ENCODE measurements at regions not wholly inside any gene's neighbourhood (a gene's known extent, or its start where the extent isn't known, plus 50 kb on each side); places are given as distances from the start of the nearest gene placed in this dataset.

GRCh38 chr3:94513600-94513999 is 450.7 kb downstream of the NSUN3 start:
- no peaks in the 10 kb centered on the region for H3K4me1 ChIP-seq
- intact Hi-C loops (cut with DNase I) = no loop called here
- no peak for TF ChIP-seq CTCF (IDR thresholded peaks at IDR 0.05)
- TF ChIP-seq POLR2A (IDR thresholded peaks at IDR 0.05) = no peak

GRCh38 chr3:94515983-94516382 is 453.1 kb downstream of the NSUN3 start:
- H3K4me3 ChIP-seq = no peak overlapping the region
- intact Hi-C loops (cut with DNase I) = no loop called here
- H3K27me3 ChIP-seq = no peaks in the 10 kb centered on the region
- TF ChIP-seq CTCF (IDR thresholded peaks at IDR 0.05) (no peak), POLR2A (IDR thresholded peaks at IDR 0.05) (no peak)
- WGBS, 2 donors = 59 to 60% methylated on average over 2 of the region's 2 CpGs
- DNase-seq = no peak
- no peaks in the 10 kb centered on the region for H3K36me3 ChIP-seq
- H3K9me3 ChIP-seq = no peaks in the 10 kb centered on the region
- no peaks in the 10 kb centered on the region for H3K4me1 ChIP-seq
- no peak overlapping the region for H3K27ac ChIP-seq

More at GRCh38 chr3:94513600-94513999, 450.7 kb downstream of the NSUN3 start:
- 57 to 67% methylated on average over 2 of the region's 2 CpGs for WGBS, 2 donors
- no peaks in the 10 kb centered on the region for H3K9me3 ChIP-seq
- H3K27me3 ChIP-seq = no peaks in the 10 kb centered on the region
- no peak for DNase-seq
- H3K36me3 ChIP-seq = no peaks in the 10 kb centered on the region
- no peak overlapping the region for H3K27ac ChIP-seq
- H3K4me3 ChIP-seq = no peak overlapping the region

GRCh38 chr3:94520364-94520763 is 457.5 kb downstream of the NSUN3 start:
- H3K9me3 ChIP-seq = no peaks in the 10 kb centered on the region
- H3K4me1 ChIP-seq = peaks cover 0 to 5% (median 0%) of the 10 kb centered on the region in 3 donors
- TF ChIP-seq POLR2A (IDR thresholded peaks at IDR 0.05) (no peak), CTCF (IDR thresholded peaks at IDR 0.05) (no peak)
- H3K27ac ChIP-seq = no peak overlapping the region
- no peaks in the 10 kb centered on the region for H3K27me3 ChIP-seq
- H3K36me3 ChIP-seq = no peaks in the 10 kb centered on the region
- no peak overlapping the region for H3K4me3 ChIP-seq
- no peak for DNase-seq
- WGBS, 2 donors = 69 to 87% methylated on average over 1 of the region's 1 CpG
- intact Hi-C loops (cut with DNase I) = no loop called here

- peaks cover 0 to 5% (median 0%) of the 10 kb centered on the region in 3 donors for H3K4me1 ChIP-seq
- no peaks in the 10 kb centered on the region for H3K9me3 ChIP-seq
- no peak for DNase-seq
- no peak overlapping the region for H3K27ac ChIP-seq
- intact Hi-C loops (cut with DNase I) = no loop called here
- H3K27me3 ChIP-seq = no peaks in the 10 kb centered on the region
- no peak for TF ChIP-seq CTCF (IDR thresholded peaks at IDR 0.05)
- no peak for TF ChIP-seq POLR2A (IDR thresholded peaks at IDR 0.05)
- no peak overlapping the region for H3K4me3 ChIP-seq
- H3K36me3 ChIP-seq = no peaks in the 10 kb centered on the region
Measured at GRCh38 chr3:94522488-94522887, 459.6 kb downstream of the NSUN3 start.

GRCh38 chr3:94524102-94524919 is 461.4 kb downstream of the NSUN3 start:
- no peaks in the 10 kb centered on the region for H3K9me3 ChIP-seq
- H3K36me3 ChIP-seq = no peaks in the 10 kb centered on the region
- no peak overlapping the region for H3K27ac ChIP-seq
- DNase-seq = no peak
- no peak for TF ChIP-seq POLR2A (IDR thresholded peaks at IDR 0.05)
- TF ChIP-seq CTCF (IDR thresholded peaks at IDR 0.05) = no peak
- peaks cover 0 to 5% (median 0%) of the 10 kb centered on the region in 3 donors for H3K4me1 ChIP-seq
- intact Hi-C loops (cut with DNase I) = no loop called here
- no peaks in the 10 kb centered on the region for H3K27me3 ChIP-seq
- H3K4me3 ChIP-seq = no peak overlapping the region
- WGBS, 2 donors = 32 to 42% methylated on average over 9 of the region's 9 CpGs
